Upper lobe of right lung (tissue), 1 donor: ENCODE measurements at regions not wholly inside any gene's neighbourhood (a gene's known extent, or its start where the extent isn't known, plus 50 kb on each side); places are given as distances from the start of the nearest gene placed in this dataset.

ENCODE experiments used
- ATAC-seq: fragments of 200-7000 bp; cut with Tn5 transposase; one replicate; pipeline ENCODE4 v1.9.1; 2020; ENCODE audit warnings: mild to moderate bottlenecking, moderate library complexity
- DNase-seq: peaks from one replicate; pipeline ENCODE4 v3.0.0-alpha.2; 2020
- H3K27ac ChIP-seq: fragments of 200-600 bp; one replicate; pipeline ENCODE4 v1.8.0; 2022
- H3K27me3 ChIP-seq: fragments of 200-600 bp; one replicate; pipeline ENCODE4 v1.8.0; 2022; ENCODE audit warnings: mild to moderate bottlenecking
- H3K36me3 ChIP-seq: fragments of 200-600 bp; one replicate; pipeline ENCODE4 v1.8.0; 2022
- H3K4me1 ChIP-seq: fragments of 200-600 bp; one replicate; pipeline ENCODE4 v1.8.0; 2022
- H3K4me3 ChIP-seq: fragments of 200-600 bp; one replicate; pipeline ENCODE4 v1.8.0; 2022; ENCODE audit warnings: mild to moderate bottlenecking
- H3K9me3 ChIP-seq: fragments of 200-600 bp; one replicate; pipeline ENCODE4 v1.8.0; 2022
- CTCF ChIP-seq: fragments of 200-600 bp; IDR thresholded peaks from one replicate; pipeline ENCODE4 v1.8.0; 2022; ENCODE audit warnings: antibody characterized with exemption
- intact Hi-C: fragments of 100-400 bp; cut with DNase I; formaldehyde crosslinking; loops from one replicate; pipeline ENCODE4 v1.11.0; 2022
- donor health status: DM: no; HTN: yes; CAD: no; lungs with severe emphysema.

GRCh38 chr7:32378988-32379387 is 111.2 kb downstream of the LSM5 start:
- Histone ChIP-seq H3K27ac (no peak overlapping the region), H3K4me3 (no peak overlapping the region), H3K9me3 (no peaks in the 10 kb centered on the region), H3K27me3 (no peaks in the 10 kb centered on the region), H3K36me3 (no peaks in the 10 kb centered on the region), H3K4me1 (no peaks in the 10 kb centered on the region)
- ATAC-seq, result no peak
- intact Hi-C loops, result no loop called here
- DNase-seq, result no peak
- no peak for TF ChIP-seq CTCF

- Histone ChIP-seq H3K4me1 (no peaks in the 10 kb centered on the region), H3K27me3 (no peaks in the 10 kb centered on the region), H3K36me3 (no peaks in the 10 kb centered on the region), H3K9me3 (no peaks in the 10 kb centered on the region), H3K27ac (no peak overlapping the region), H3K4me3 (no peak overlapping the region)
- no peak for DNase-seq
- intact Hi-C loops, result no loop called here
- ATAC-seq, result no peak
- no peak for TF ChIP-seq CTCF
Observed at GRCh38 chr7:32364581-32364980, 125.6 kb downstream of the LSM5 start.

- no peaks in the 10 kb centered on the region for H3K9me3 ChIP-seq
- DNase-seq (no peak), ATAC-seq (no peak)
- H3K36me3 ChIP-seq, result no peaks in the 10 kb centered on the region
- no peak overlapping the region for H3K27ac ChIP-seq
- no peak for TF ChIP-seq CTCF
- intact Hi-C loops, result no loop called here
- no peak overlapping the region for H3K4me3 ChIP-seq
- no peaks in the 10 kb centered on the region for H3K27me3 ChIP-seq
- no peaks in the 10 kb centered on the region for H3K4me1 ChIP-seq
Observed at GRCh38 chr7:32360127-32360526, 130.1 kb downstream of the LSM5 start.

GRCh38 chr7:32357535-32358277 is 132.5 kb downstream of the LSM5 start:
- intact Hi-C loops, result no loop called here
- TF ChIP-seq CTCF, result no peak
- H3K4me1 ChIP-seq, result no peaks in the 10 kb centered on the region
- DNase-seq (no peak), ATAC-seq (no peak)
- H3K36me3 ChIP-seq, result no peaks in the 10 kb centered on the region
- no peak overlapping the region for H3K4me3 ChIP-seq
- no peaks in the 10 kb centered on the region for H3K9me3 ChIP-seq
- no peak overlapping the region for H3K27ac ChIP-seq
- no peaks in the 10 kb centered on the region for H3K27me3 ChIP-seq

- no peak for DNase-seq
- H3K9me3 ChIP-seq, result no peaks in the 10 kb centered on the region
- H3K27me3 ChIP-seq, result no peaks in the 10 kb centered on the region
- H3K4me1 ChIP-seq, result no peaks in the 10 kb centered on the region
- intact Hi-C loops, result no loop called here
- ATAC-seq, result peak; percentile 50
- no peak overlapping the region for H3K27ac ChIP-seq
- TF ChIP-seq CTCF, result peak; percentile 79
- no peaks in the 10 kb centered on the region for H3K36me3 ChIP-seq
- no peak overlapping the region for H3K4me3 ChIP-seq
Observed at GRCh38 chr7:32347244-32347828, 142.8 kb downstream of the LSM5 start.
